SK-N-SH (cell line): ENCODE measurements at regions not wholly inside any gene's neighbourhood (a gene's known extent, or its start where the extent isn't known, plus 50 kb on each side); places are given as distances from the start of the nearest gene placed in this dataset.
"Not testable (repeated sequence)": the region's sequence is repeated elsewhere in the genome, so short reads cannot be mapped to it uniquely, and the experiment has no call there.

ENCODE experiments used
- CTCF ChIA-PET: fragments of 300-600, 350-600 bp; formaldehyde crosslinking; extraction: SDS; loops from one replicate; lab custom pipeline; 2021; lab: Yijun Ruan, JAX
- POLR2A ChIA-PET: fragments of 350-600 bp; sonication (Branson Sonifier 250); formaldehyde crosslinking; extraction: SDS; loops from one replicate; lab custom pipeline; 2020; ENCODE audit warnings: antibody characterized with exemption, inconsistent platforms; lab: Yijun Ruan, JAX
- DNase-seq: peaks from one replicate; pipeline ENCODE4 v3.0.0; 2012
- H2AFZ ChIP-seq: fragments of 200-600 bp; sonication (generic); 2 replicates; pipeline ENCODE4 v1.8.1; 2016; ENCODE audit warnings: antibody characterized with exemption, mild to moderate bottlenecking, low read depth
- H3F3A ChIP-seq: fragments of 200-600 bp; sonication (generic); replicated peaks from 2 replicates; pipeline ENCODE3; 2016; ENCODE audit warnings: antibody characterized with exemption, mild to moderate bottlenecking; ENCODE audit not compliant: insufficient read depth
- H3K27ac ChIP-seq, 2 experiments: fragments of 200-500 bp in 1 of 2; fragments of 200-600 bp in 1 of 2; sonication (Bioruptor generic) in 1 of 2; sonication (generic), shearing (Covaris generic) in 1 of 2; 2 replicates each; pipeline versions ENCODE4 v1.5.1 to v1.6.1; 2014 to 2016; ENCODE audit warnings: low read depth in 2 of 2, inconsistent platforms in 1 of 2, low read length in 1 of 2, mild to moderate bottlenecking in 1 of 2, mixed read lengths in 1 of 2
- H3K27me3 ChIP-seq: fragments of 200-600 bp; sonication (generic), shearing (Covaris generic); 2 replicates; pipeline ENCODE4 v1.6.1; 2016; ENCODE audit warnings: mixed run types; ENCODE audit not compliant: insufficient read depth
- H3K36me3 ChIP-seq, 2 experiments: fragments of 200-500 bp in 1 of 2; fragments of 200-600 bp in 1 of 2; sonication (Bioruptor generic) in 1 of 2; sonication (generic) in 1 of 2; replicated peaks in 1 of 2; 2 replicates each; pipeline versions ENCODE3 to v1.5.1; 2014 to 2016; ENCODE audit warnings: low read length in 1 of 2, mild to moderate bottlenecking in 1 of 2; ENCODE audit not compliant: insufficient read depth in 2 of 2, control insufficient read depth in 1 of 2
- H3K4me1 ChIP-seq, 2 experiments: fragments of 200-500 bp in 1 of 2; fragments of 200-600 bp in 1 of 2; sonication (Bioruptor generic) in 1 of 2; sonication (generic), shearing (Covaris generic) in 1 of 2; 2 replicates each; pipeline versions ENCODE4 v1.5.1 to v1.6.1; 2014 to 2016; ENCODE audit warnings: low read depth in 1 of 2, low read length in 1 of 2, mixed run types in 1 of 2; ENCODE audit not compliant: insufficient read depth in 2 of 2, control insufficient read depth in 1 of 2
- H3K4me2 ChIP-seq: fragments of 200-600 bp; sonication (generic), shearing (Covaris generic); 2 replicates; pipeline ENCODE4 v1.6.1; 2017; ENCODE audit warnings: mixed run types
- H3K4me3 ChIP-seq, 2 experiments: fragments of 200-500 bp in 1 of 2; fragments of 200-600 bp in 1 of 2; sonication (Bioruptor generic) in 1 of 2; sonication (generic), shearing (Covaris generic) in 1 of 2; 2 replicates each; pipeline versions ENCODE4 v1.5.1 to v1.8.1; 2014 to 2016; ENCODE audit warnings: low read depth in 2 of 2, inconsistent platforms in 1 of 2, low read length in 1 of 2, mild to moderate bottlenecking in 1 of 2, mixed read lengths in 1 of 2, moderate library complexity in 1 of 2
- H3K79me2 ChIP-seq: fragments of 200-600 bp; sonication (generic); 2 replicates; pipeline ENCODE4 v1.8.1; 2017; ENCODE audit warnings: mild to moderate bottlenecking; ENCODE audit not compliant: insufficient read depth
- H3K9ac ChIP-seq: fragments of 200-600 bp; sonication (generic); 2 replicates; pipeline ENCODE4 v1.6.1; 2017; ENCODE audit warnings: mixed run types
- H3K9me2 ChIP-seq: fragments of 200-600 bp; sonication (generic); 2 replicates; pipeline ENCODE4 v1.6.1; 2017; ENCODE audit warnings: mixed run types
- H3K9me3 ChIP-seq: fragments of 200-600 bp; sonication (generic); 2 replicates; pipeline ENCODE4 v1.6.1; 2017; ENCODE audit warnings: mixed run types, mild to moderate bottlenecking, moderate library complexity
- H4K20me1 ChIP-seq: fragments of 200-600 bp; sonication (generic); 2 replicates; pipeline ENCODE4 v1.6.1; 2017; ENCODE audit warnings: mild to moderate bottlenecking, mixed run types; ENCODE audit not compliant: insufficient read depth
- CHD2 ChIP-seq: fragments of 150-350 bp; IDR thresholded peaks from 2 replicates; pipeline ENCODE4 v1.6.1; 2018; ENCODE audit warnings: low read length; ENCODE audit not compliant: partially characterized antibody
- ELF1 ChIP-seq: IDR thresholded peaks from 2 replicates; pipeline ENCODE4 v1.4.0; 2012
- EP300 ChIP-seq, 2 experiments: IDR thresholded peaks; 2 replicates each; pipeline versions ENCODE4 v1.4.0 to v1.6.1; 2012; ENCODE audit warnings: borderline replicate concordance in 1 of 2, low read depth in 1 of 2, low read length in 1 of 2
- EZH2phosphoT487 ChIP-seq: fragments of 200-600 bp; sonication (generic); IDR thresholded peaks from 2 replicates; pipeline ENCODE4 v1.6.1; 2017; ENCODE audit warnings: low read depth, mixed run types, mild to moderate bottlenecking, antibody characterized with exemption, moderate library complexity, borderline replicate concordance
- FOXJ3 ChIP-seq: sonication (generic); formaldehyde crosslinking; IDR thresholded peaks from 2 replicates; pipeline ENCODE4 v1.5.1; 2020; ENCODE audit warnings: mild to moderate bottlenecking, missing genetic modification reagents
- NFIC ChIP-seq: IDR thresholded peaks from 2 replicates; pipeline ENCODE4 v1.4.0; 2012; ENCODE audit warnings: borderline replicate concordance
- NRF1 ChIP-seq: IDR thresholded peaks from 2 replicates; pipeline ENCODE4 v1.6.1; 2012; ENCODE audit warnings: low read depth, mild to moderate bottlenecking, low read length
- POLR2AphosphoS5 ChIP-seq: IDR thresholded peaks from 2 replicates; pipeline ENCODE4 v1.6.1; 2012; ENCODE audit warnings: low read depth, low read length
- RAD21 ChIP-seq: IDR thresholded peaks from 2 replicates; pipeline ENCODE4 v1.6.1; 2012; ENCODE audit warnings: mild to moderate bottlenecking, low read length
- RCOR1 ChIP-seq: fragments of 150-350 bp; IDR thresholded peaks from 2 replicates; pipeline ENCODE4 v1.6.1; 2017; ENCODE audit warnings: antibody characterized with exemption, low read length
- RXRA ChIP-seq: IDR thresholded peaks from 2 replicates; pipeline ENCODE4 v1.4.0; 2012; ENCODE audit warnings: low read depth, mild to moderate bottlenecking, borderline replicate concordance
- SIN3A ChIP-seq: IDR thresholded peaks from 2 replicates; pipeline ENCODE4 v1.6.1; 2012; ENCODE audit warnings: low read depth, mild to moderate bottlenecking, low read length, moderate library complexity, borderline replicate concordance
- SMC3 ChIP-seq: IDR thresholded peaks from 2 replicates; pipeline ENCODE4 v1.6.1; 2012; ENCODE audit warnings: low read depth, low read length, improper control_type of control experiment
- TAF1 ChIP-seq: IDR thresholded peaks from 2 replicates; pipeline ENCODE4 v1.6.1; 2012; ENCODE audit warnings: low read depth, mild to moderate bottlenecking, low read length, moderate library complexity, borderline replicate concordance
- YY1 ChIP-seq: IDR thresholded peaks from 2 replicates; pipeline ENCODE4 v1.4.0; 2012; ENCODE audit warnings: low read depth, mild to moderate bottlenecking
- WGBS: methylation state at CpG from one replicate; pipeline ENCODE4 v1.1.6; 2017; ENCODE audit warnings: low lambda C conversion rate; 5-methylcytosine and 5-hydroxymethylcytosine counted together
- TF ChIP-seq, protein P1 (sequence below): fragments of 150-350 bp; IDR thresholded peaks from 2 replicates; pipeline ENCODE4 v1.6.1; 2017; ENCODE audit warnings: antibody characterized with exemption, low read length, low read depth, borderline replicate concordance
- TF ChIP-seq, protein P2 (sequence below): IDR thresholded peaks from 2 replicates; pipeline ENCODE4 v1.4.0; 2012; ENCODE audit warnings: low read depth
- TF ChIP-seq, protein P3 (sequence below): fragments of 150-350 bp; IDR thresholded peaks from 2 replicates; pipeline ENCODE4 v1.6.1; 2016; ENCODE audit warnings: mild to moderate bottlenecking, low read depth, low read length

DNA sequence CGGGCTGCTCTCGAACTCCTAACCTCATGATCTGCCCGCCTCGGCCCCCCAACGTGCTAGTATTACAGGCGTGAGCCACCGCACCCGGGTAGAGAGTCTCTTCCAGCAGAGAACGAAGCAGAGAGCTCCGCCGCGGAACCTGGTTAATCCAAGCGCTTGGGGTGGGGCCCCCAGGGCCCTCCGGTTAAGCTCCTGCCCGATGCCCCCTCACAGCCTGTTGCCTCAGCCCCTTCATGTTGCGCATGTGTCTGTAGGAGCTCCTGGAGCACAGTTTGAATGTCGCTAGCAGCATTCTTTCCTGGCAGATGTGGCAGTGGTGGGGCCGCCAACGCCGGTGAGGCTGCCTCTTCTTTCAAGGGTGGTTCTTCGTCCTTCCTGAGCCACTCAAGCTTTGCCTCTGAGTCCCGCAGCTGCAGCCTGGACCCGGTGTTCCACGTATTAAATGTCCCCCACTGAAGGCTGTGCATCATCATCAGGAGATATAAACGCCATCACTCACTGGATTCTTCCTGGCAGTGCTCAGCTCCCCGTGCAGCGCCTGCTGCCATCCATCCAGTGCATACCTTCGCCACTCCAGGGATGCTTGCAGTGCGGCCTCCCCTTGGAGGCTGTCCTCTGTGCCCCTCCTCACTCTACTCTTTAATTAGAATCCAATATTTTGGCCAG, 1919.3 kb downstream of the PCDH9 start:
- no peaks in the 10 kb centered on the region for H3K36me3 ChIP-seq
- H3K9me3 ChIP-seq, result no peaks in the 10 kb centered on the region
- TF ChIP-seq SIN3A, result no peak
- TF ChIP-seq RXRA, result no peak
- no peak for TF ChIP-seq ELF1
- no peak for TF ChIP-seq EP300 (IDR thresholded peaks at IDR 0.05; ENCODE audit: borderline replicate concordance in 1 of 2, low read depth in 1 of 2, low read length in 1 of 2)
- no peak for TF ChIP-seq RCOR1
- TF ChIP-seq POLR2AphosphoS5, result no peak
- no peak for TF ChIP-seq TAF1
- no peak for TF ChIP-seq RAD21
- no peak for TF ChIP-seq FOXJ3 (CRISPR knock-in tag)
- TF ChIP-seq EZH2phosphoT487, result no peak
- TF ChIP-seq CHD2, result no peak
- no peak for TF ChIP-seq SMC3
- TF ChIP-seq YY1, result no peak
- TF ChIP-seq, protein P1, sequence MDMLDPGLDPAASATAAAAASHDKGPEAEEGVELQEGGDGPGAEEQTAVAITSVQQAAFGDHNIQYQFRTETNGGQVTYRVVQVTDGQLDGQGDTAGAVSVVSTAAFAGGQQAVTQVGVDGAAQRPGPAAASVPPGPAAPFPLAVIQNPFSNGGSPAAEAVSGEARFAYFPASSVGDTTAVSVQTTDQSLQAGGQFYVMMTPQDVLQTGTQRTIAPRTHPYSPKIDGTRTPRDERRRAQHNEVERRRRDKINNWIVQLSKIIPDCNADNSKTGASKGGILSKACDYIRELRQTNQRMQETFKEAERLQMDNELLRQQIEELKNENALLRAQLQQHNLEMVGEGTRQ, result no peak
- TF ChIP-seq, protein P2, sequence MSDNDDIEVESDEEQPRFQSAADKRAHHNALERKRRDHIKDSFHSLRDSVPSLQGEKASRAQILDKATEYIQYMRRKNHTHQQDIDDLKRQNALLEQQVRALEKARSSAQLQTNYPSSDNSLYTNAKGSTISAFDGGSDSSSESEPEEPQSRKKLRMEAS, result no peak
- no peak overlapping the region for H3K27ac ChIP-seq
- H4K20me1 ChIP-seq, result no peaks in the 10 kb centered on the region
- H3K9ac ChIP-seq, result no peak overlapping the region
- CTCF ChIA-PET, result no interaction called here
- no peak overlapping the region for H3K4me2 ChIP-seq
- H3K9me2 ChIP-seq, result no peaks in the 10 kb centered on the region
- no peaks in the 10 kb centered on the region for H3F3A ChIP-seq
- H2AFZ ChIP-seq, result no peak overlapping the region
- POLR2A ChIA-PET, result no interaction called here
- H3K27me3 ChIP-seq, result no peaks in the 10 kb centered on the region
- no peaks in the 10 kb centered on the region for H3K79me2 ChIP-seq
- WGBS, result 82% methylated on average over 20 of the region's 29 CpGs
- DNase-seq, result no peak
- H3K4me3 ChIP-seq, result no peak overlapping the region
- no peaks in the 10 kb centered on the region for H3K4me1 ChIP-seq

DNA sequence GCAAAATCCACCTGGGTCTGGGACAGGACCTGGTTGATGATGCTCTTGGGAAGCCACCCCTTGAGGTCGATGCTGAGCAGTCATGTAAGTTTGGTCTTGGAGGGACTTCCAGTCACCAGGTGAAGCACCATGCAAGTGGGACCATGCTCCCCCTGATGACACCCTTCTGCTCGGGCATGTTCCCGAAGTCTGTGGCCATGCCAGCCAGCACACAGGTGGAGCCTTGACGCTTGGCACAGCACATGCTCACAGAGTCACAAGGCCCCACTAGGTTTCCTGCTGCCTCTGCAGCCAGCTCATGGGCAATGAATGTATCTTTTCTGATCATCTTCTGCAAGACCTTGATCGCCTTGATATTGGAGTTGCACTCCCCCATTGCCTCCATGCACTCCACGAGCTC, 1920.2 kb downstream of the PCDH9 start:
- Histone ChIP-seq H3K9me2 (no peaks in the 10 kb centered on the region), H3K9ac (no peak overlapping the region), H3K4me2 (no peak overlapping the region), H3K9me3 (no peaks in the 10 kb centered on the region), H3K36me3 (no peaks in the 10 kb centered on the region), H3K79me2 (no peaks in the 10 kb centered on the region), H3K27me3 (no peaks in the 10 kb centered on the region), H3K27ac (no peak overlapping the region), H3K4me3 (no peak overlapping the region), H2AFZ (no peak overlapping the region), H4K20me1 (no peaks in the 10 kb centered on the region), H3F3A (no peaks in the 10 kb centered on the region), H3K4me1 (no peaks in the 10 kb centered on the region)
- no peak for DNase-seq
- ChIA-PET CTCF (no interaction called here), POLR2A (no interaction called here)
- TF ChIP-seq RCOR1 (no peak), RXRA (no peak), NRF1 (no peak), NFIC (no peak)
- TF ChIP-seq, protein P2, result no peak
- TF ChIP-seq, protein P3, sequence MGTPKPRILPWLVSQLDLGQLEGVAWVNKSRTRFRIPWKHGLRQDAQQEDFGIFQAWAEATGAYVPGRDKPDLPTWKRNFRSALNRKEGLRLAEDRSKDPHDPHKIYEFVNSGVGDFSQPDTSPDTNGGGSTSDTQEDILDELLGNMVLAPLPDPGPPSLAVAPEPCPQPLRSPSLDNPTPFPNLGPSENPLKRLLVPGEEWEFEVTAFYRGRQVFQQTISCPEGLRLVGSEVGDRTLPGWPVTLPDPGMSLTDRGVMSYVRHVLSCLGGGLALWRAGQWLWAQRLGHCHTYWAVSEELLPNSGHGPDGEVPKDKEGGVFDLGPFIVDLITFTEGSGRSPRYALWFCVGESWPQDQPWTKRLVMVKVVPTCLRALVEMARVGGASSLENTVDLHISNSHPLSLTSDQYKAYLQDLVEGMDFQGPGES, result no peak
- WGBS, result 61% methylated on average over 6 of the region's 6 CpGs

DNA sequence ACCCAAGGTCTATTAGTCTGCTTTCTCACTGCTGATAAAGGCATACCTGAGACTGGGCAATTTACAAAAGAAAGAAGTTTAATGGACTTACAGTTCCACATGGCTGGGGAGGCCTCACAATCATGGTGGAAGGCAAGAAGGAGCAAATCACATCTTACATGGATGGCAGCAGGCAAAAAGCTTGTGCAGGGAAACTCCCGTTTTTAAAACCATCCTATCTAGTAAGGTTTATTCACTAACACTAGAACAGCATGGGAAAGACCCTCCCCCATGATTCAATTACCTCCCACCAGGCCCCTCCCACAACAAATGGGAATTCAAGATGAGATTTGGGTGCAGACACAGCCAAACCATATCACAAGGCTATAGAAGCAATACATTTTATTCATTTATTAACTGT, 1921.4 kb downstream of the PCDH9 start:
- H3K4me1 ChIP-seq, H3K9me2 ChIP-seq, DNase-seq, H3F3A ChIP-seq, POLR2A ChIA-PET, H3K36me3 ChIP-seq, H3K79me2 ChIP-seq, H4K20me1 ChIP-seq, H2AFZ ChIP-seq, CTCF ChIA-PET, H3K9ac ChIP-seq, H3K27ac ChIP-seq, H3K9me3 ChIP-seq, H3K4me2 ChIP-seq, H3K4me3 ChIP-seq, H3K27me3 ChIP-seq: not testable (repeated sequence)
- 57% methylated on average over 1 of the region's 1 CpG for WGBS
